GM18520 (cell line): ENCODE measurements at regions not wholly inside any gene's neighbourhood (a gene's known extent, or its start where the extent isn't known, plus 50 kb on each side); places are given as distances from the start of the nearest gene placed in this dataset.
A peak's percentile ranks its signal among the peaks of the same experiment; 100 is the strongest.

Experiments
- ATAC-seq: cut with Tn5 transposase; IDR thresholded peaks from one replicate; pipeline ENCODE4 v1.9.1; 2021; ENCODE audit not compliant: unreplicated experiment

DNA sequence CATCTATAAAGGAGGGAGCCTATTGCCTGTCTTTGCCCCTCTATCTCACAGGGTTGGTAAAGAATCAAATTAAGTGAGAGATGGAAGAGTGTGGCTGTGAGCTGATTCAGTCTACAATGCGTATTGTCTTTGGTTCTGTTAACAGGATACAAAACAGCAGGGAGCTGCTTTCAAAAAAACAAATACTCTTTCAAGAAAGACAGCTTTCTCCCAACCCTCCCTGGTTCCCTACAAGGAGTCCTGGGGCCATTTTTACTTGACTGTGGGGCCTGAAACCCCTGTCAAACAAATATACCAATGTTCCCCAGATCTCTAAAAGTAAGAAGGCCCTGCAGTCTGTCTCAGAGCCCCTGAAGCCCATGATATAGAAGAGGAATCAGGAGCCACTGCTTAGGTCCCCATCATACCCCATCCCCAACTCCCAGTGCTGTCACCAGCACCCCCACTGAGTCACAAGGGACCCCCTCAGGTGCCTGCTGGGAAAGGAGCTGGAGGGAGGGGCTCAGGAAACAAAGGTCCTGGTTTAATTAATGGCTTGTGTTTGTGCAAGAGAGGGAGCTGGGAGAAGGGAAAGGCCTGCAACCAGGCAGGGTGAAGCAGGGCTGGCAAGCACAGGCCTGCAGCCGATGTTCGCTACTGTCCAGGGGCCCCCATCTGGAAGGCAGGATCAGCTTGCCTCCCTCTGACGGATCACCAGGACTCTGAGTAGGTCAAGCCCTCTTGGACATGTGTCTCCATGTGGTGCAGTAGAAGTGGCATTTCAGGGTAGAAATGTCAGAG is 182.0 kb upstream of the GHITM start:
- no peak for ATAC-seq

DNA sequence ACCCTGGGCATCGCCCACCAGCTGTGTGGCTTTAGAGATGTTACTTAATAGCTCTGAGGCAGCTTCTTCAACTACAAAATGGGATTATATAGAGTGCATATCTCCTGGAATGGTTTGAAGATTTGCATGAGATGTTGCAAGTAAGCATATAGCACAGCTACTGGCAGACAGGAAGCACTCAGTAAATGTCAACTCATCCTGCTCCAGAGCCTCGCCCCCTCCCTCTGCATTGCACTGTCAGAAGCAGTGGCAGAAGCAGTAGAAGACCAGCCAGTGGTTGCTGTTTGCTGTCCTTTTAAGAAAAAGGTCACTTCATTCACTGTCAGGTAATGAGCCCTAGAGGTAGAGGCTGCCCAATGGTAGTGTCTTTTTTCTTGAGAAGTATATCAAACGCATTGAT is 180.0 kb upstream of the GHITM start:
- no peak for ATAC-seq

DNA sequence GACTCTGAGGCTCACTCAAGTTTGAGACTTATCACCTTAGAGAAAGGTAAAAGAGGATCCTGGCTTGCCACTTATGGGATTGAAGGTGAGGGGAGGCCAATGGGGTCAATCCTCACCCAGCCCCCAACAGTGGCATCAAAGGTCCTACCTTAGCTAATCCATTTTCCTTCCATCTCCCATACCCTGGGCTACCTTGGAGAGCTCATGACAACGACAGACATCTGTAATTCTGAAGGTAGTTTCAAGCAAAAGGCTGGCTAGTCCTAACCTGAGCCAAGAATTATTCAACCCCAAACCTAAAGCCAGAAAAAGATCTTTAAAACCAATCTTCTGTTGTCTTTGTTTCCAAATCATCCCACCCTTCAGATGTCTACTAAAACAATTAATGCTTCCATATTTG is 179.2 kb upstream of the GHITM start:
- no peak for ATAC-seq

DNA sequence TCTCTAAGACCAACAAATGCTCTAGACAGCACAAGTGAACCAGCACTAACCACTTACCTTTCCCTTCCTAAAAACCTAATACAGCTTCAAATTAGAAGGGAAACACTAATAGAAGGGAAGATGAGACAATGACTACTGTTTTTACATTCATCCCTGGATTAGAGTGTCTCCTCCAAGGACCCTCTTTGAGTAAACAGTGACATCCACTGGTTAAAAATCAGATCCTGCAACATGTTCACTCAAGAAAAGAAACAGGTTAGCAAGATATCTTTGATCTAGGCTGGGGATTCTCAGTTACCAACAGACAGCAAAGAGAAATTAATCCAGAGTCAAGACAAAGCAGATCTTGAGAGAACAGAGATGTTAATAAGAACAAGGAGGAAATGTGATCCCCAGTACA is 177.7 kb upstream of the GHITM start:
- no peak for ATAC-seq

DNA sequence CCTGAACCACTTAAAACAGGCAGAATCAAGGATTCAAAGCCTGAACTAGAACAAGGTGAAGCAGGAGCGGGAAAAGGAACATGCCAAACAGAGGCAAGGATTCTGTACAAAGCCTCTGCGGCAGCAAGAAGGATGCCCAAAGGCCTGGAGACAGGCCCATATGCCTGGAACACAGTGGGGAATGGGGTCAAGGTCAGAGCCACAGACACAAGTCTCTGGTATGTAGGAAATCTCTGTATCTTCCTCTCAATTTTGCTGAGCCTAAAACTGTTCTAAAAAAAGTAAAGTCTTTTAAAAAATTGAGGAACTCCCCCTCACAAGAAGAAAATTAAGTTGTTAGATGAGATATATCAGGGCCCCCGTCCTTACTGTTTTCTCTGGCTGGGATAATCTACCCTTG is 175.9 kb upstream of the GHITM start:
- ATAC-seq, result no peak

DNA sequence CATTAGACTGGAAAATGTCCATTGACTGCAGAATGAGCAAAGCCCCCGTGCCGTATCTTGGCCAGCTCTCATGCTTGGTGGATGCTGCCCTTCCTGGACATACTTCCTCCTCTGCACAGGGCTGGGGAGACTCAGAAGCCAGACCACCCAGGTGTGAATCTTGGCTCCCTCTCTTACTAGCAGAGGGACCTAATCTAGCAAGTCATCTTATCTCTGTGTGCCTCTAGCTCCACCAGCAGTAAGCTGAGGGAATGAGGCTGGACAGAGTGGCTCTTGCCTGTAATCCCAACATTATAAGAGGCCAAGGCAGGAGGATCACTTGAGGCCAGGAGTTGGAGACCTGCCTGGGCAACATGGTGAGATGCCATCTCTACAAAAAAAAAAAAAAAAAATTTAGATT is 173.8 kb upstream of the GHITM start:
- no peak for ATAC-seq

DNA sequence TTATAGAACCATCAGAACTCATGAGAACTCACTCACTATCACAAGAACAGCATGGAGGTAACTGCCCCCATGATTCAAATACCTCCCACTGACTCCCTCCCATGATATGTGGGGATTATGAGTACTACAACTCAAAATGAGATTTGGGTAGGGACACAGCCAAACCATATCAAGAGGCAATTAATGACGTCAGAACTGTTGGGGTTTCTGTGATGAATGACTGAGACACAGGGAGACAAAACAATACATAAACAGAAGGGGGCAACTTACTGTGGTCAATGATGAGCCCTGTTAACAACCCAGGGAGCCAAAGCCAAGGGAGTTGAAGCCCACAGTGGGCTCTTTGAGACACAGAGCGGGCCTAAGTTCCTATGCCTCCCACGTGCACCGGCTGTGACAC is 171.3 kb upstream of the GHITM start:
- no peak for ATAC-seq

DNA sequence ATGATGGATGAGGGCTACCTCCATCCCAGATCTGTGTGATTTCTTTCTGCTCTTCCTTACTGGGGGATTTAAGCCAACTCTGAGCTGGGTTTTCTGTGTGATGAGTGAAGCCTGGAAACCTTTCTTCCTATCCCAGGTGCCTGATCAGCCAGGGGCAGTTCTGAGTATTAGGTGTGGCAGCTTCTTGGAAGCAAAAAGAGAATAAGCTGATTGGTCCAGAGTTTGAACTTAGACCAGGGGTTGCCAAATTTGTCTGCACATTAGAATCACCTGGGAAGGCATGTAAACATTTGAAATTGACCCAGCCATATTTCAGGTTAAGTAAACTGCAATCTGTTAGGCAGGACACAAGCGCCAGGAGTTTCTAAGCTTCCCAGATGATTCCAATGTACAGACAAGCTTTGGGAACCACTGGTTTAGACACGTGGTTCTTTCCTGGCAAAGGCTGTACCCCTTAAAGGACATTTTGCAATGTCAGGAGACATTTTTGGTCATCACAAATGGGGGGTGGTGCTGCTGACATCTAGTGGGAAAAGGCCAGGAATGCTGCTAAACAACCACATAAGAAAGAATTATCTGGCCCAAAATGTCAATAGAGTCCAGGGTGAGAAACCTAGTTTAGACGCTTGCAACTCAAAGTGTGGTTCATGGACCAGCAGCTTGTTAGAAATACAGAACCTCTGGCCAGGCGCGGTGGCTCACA is 160.5 kb upstream of the GHITM start:
- no peak for ATAC-seq

DNA sequence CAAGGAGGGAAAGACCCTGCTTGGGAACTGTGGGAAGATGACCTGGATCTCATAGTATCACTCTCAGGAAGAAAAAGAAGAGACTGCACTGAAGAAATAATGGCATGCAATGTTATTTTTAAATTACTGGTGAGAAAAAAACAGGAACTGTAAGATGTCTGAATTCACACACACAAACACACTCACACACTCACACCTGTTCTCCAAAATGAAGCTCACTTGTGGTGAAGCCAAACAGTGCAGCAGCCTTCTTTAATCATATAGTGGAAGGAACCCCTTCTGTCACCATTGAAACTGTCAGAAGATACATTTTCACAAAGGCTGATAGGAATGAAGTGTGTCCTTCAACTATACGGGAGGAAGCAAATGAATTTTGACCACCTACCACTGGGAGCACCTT is 156.5 kb upstream of the GHITM start:
- ATAC-seq, result no peak

DNA sequence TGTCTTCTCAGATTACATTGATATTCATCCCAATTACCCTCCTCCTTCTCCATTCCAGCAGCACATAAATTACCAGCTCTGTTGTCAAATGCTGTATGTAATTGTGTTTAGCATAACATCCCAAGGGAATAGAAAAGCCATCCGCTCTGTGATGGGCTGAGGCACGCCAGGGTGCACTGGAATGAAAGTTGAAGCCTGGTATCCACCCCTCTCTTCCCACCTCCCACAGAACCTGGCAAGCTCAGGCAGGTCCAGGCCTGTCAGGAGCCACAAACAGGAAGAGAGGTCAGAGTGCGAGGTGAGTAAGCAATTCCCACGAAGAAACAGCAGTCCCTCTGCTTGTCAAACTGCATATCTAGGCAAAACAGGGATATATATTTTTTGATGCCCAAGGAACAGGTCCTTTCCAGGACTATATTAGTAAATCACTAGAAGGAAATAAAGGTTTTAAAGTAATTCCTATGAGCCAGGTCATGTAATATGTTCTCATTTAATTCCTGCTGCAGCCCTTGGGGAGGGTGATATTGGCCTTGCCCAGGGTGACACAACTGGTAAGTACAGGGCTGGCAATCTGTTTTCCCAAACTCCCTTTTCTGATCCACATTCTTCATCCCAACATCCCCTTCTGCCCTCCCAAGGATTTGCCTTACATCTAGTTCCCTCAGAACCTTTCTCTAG is 155.6 kb upstream of the GHITM start:
- ATAC-seq, result no peak

DNA sequence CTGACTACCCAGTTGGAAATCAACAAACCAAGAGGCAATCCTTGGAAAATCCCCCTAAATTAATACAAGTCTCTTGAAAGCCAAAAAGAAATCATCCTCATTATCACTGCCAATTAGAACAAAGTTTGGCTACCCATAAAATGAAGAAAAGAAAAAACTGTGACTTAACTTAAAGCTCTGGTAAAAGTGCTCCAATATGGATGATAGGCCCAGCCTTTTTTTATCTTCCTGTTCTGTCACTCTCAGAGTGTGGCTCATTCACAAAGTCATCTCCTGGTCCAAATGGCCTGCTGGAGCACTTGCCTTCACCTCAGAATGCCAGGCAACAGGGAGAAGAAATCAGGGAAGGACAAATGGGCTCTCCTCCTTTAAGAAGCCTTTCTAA is 155.1 kb upstream of the GHITM start:
- ATAC-seq, result no peak

DNA sequence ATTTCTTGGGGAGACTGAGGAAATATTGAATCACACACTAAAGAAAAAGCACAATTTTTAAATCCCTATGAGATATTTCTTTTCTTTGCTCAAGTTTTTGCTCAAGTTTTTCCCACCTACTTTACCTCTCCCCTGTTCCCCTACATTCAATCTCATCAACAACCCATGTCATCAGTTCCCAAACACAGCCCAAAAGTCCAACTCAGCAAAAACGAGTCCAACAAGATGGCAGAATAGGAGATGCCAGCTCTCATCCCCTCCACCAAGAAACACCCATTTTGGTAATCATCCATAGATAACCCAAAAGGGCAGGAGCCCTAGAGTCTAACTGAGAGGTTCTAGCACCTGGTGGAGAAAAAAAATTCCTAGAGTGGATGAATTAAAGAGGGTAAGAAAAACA is 152.5 kb upstream of the GHITM start:
- ATAC-seq, result no peak

DNA sequence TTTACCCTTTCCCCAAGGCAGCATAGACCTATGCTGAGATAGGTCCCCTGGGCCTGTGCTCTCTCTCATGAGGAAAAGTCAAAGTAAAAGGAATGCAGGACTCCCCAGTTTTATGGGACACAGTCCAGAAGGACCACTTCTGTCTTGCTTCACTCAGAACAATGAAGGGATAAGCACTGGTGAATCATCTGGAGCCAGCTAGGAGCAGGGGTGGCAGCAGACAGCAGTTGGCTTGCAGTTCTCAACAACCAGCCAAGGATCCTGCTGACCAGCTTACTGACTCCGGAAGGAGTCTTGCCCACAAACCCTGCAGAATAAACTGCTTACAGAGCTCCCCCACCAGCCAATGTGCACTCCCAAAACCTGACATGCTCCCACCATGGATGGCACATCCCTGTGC is 152.1 kb upstream of the GHITM start:
- no peak for ATAC-seq

DNA sequence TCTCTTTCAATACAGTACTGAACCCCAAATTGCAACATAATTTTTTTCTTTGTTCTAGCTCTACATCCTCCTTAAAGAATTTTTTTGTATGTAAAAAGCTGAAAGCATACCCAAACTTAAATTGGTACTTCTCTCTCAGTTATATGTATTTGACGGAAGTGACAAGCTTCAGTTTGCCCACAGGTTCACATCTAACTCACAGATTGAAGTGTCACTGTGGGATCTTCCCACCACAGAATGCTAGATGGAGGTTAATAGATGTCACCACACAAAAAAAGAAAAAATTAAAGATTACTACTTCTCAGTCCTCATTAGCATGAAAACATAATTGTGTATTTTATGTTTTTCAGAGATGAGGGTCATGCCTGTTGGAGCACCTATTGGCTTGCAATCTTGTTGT is 150.9 kb upstream of the GHITM start:
- no peak for ATAC-seq

DNA sequence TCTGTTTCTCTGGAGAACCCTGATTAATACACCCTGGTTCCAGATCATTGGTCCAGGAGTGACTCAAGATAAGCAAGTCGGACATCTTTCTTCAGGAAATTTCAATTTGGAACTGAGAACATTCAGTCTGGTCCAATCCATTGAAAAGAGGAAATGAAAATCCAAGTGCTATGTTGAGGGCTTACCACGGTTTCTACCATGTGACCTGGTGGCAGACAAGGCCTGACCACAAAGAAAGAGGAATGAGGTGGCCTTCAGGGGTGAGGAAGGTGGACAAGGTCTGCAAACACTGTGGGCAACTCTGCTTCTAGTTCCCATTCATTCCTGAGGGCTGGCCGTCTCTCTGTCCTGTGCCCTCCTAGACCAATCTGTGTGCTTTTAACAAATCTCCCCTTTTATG is 149.2 kb upstream of the GHITM start:
- ATAC-seq, result peak; percentile 87

DNA sequence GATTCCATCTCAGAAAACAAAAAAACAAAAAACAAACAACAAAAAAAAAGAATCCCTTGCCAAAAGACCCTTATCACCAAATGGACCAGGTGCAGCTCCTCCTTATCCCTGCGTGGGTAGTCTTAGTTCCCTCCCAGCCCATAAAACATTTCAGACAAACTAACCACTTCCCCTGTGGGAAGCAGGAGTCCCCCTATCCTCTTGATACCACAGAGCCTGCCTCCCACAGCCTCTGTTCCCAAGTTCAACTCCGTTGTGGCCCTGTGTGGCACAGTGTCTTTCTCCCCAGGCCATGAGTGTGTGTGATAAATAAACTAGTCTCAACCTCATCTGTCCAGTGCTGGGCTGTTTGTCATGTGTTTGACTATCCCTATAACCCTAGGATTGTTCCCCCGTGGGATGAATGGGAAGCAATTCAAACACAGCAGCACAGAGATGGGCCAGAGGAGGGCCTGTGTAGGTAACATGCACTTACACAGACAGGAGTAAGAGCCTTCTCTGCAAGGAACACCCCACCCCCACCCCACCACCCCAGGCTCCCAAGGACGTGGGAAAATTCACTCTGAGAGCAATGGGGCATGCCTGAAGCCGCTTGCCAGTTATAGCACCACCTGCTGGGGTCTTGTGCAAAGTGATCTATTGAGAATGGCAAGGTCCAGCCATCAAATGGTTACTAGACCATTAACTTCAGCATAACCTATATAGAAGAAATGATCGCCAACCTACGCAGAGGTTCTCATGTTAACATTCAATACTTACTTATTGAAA is 147.1 kb upstream of the GHITM start:
- no peak for ATAC-seq

DNA sequence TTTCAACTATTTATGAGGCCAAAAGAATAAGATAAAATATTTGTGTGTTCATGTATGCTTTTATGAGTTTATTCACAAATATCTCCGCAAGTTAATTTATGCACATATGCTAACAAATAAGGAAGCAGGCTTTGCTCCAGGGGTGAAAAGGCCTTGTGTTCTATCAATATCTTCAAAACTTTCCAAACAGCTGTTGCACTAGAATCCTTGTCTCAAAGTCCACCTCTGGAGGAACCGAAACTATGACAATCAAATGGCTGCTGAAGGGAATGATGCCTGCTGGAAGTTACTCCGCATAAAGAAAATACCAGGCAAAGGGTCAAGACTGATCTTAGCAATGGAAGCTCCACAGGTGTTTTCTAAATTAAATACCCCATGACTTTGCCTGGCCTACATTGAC is 145.0 kb upstream of the GHITM start:
- ATAC-seq, result no peak

DNA sequence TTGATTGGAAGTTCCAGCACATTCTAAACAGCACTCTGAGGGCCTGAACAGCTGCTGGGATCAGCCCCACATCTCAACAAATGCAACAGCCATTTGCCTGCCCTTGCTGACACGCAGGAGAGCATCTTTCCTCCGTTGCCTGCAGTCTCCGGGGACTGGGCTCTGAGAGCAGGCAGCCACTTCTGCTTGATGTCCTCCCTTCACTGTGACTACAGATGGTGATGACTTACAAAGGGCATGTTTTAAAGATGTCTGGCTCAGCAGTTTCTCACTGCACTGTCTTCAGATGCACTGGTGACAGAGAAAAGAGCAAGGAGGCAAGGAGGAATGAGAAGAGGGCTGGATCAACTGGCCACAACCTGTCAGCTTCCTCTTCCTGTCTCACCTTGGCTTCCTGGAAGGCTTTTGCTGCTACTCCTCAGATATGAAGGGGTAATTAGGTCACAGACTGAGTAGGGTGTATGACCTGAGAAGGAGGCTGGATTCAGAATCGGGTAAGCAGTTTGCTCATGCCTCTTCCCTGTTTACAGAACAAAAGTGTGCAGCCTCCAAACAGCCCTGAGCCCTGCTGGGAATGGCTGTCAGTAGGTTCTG is 143.5 kb upstream of the GHITM start:
- ATAC-seq, result no peak

DNA sequence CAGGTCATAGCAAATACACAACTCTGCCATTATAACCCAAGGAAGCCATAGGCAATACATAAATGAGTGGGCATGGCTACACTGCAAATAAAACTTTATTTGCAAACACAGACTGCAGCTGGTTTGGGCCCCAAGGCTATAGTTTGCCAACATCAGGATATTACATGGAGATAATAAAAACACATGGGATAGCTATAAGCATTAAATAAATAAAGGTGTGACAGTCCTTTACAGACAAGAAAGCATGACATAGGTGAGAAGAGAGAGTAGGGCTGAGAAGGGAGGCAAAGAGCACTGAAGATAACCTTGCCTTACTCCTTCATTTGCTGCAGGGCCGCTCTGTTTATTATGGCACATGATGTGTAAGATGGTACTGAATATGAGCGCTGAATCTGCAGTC is 135.1 kb upstream of the GHITM start:
- ATAC-seq, result no peak

DNA sequence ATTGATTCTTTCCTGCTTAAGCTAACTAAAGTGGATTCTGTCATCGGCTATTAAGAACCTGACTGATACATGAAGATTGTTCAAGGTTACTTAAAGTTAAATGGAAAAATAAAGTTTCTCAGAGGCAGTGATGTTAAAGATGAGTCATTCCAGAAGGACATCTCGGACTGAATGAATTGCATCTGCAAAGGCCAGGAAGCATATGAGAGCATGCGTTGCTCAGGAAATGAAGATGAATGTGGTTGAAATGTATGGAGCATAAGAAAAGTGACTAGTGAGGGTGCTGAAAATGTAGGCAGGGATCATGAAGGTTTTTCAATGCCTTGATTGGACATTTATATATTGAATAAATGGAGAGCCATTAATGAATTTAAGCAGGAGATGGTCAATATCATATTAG is 133.9 kb upstream of the GHITM start:
- ATAC-seq, result no peak

DNA sequence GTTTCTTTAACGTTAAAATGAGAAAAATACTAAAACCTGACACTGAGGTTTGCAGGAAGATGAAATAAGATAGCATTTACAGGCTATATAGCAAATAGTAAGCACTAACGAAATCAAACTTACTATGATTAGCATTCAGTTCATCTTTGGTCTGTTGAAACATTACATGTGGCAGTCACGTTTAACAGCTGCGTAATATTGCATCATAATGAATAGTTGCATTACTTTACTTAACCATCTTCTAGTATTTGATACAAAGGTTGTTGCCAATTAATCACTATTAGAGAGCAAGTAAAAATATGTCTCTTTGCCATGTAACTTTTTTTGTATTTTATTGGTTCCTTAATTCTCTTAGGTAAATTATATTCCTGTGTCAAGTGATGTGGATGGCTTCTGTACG is 131.8 kb upstream of the GHITM start:
- no peak for ATAC-seq
